GM12892 (cell line): ENCODE measurements at regions not wholly inside any gene's neighbourhood (a gene's known extent, or its start where the extent isn't known, plus 50 kb on each side); places are given as distances from the start of the nearest gene placed in this dataset.

ENCODE experiments used
- POLR2A ChIP-seq: IDR thresholded peaks from 2 replicates; pipeline ENCODE4 v1.6.1; 2011; ENCODE audit warnings: low read depth, low read length, control low read depth
- POLR2AphosphoS5 ChIP-seq: IDR thresholded peaks from 2 replicates; pipeline ENCODE4 v1.6.1; 2011; ENCODE audit warnings: low read depth, low read length, control low read depth
- TAF1 ChIP-seq: IDR thresholded peaks from 2 replicates; pipeline ENCODE4 v1.6.1; 2011; ENCODE audit warnings: low read depth, mild to moderate bottlenecking, control low read depth, low read length, borderline replicate concordance

- TF ChIP-seq POLR2A (no peak), POLR2AphosphoS5 (no peak), TAF1 (no peak)
These were observed 195.4 kb upstream of the TBX3 start for GRCh38 chr12:114879354-114879753.
